GDM1 (cell line): ENCODE measurements at regions not wholly inside any gene's neighbourhood (a gene's known extent, or its start where the extent isn't known, plus 50 kb on each side); places are given as distances from the start of the nearest gene placed in this dataset.
"Not testable (repeated sequence)": the region's sequence is repeated elsewhere in the genome, so short reads cannot be mapped to it uniquely, and the experiment has no call there.

ENCODE experiments used
- DNase-seq: peaks from one replicate; lab custom pipeline; 2025; lab: John Stamatoyannopoulos, UW

GRCh38 chr22:34841911-34842310 is 224.0 kb upstream of the ISX start:
- no peak for DNase-seq

- DNase-seq = no peak
These were observed 223.3 kb upstream of the ISX start for GRCh38 chr22:34842630-34843029.

GRCh38 chr22:34843743-34844142 is 222.2 kb upstream of the ISX start:
- DNase-seq = not testable (repeated sequence)

- no peak for DNase-seq
These were observed 220.6 kb upstream of the ISX start for GRCh38 chr22:34845391-34845790.

- no peak for DNase-seq
These were observed 218.9 kb upstream of the ISX start for GRCh38 chr22:34847072-34847471.

GRCh38 chr22:34849965-34850364 is 216.0 kb upstream of the ISX start:
- no peak for DNase-seq

- no peak for DNase-seq
These were observed 213.9 kb upstream of the ISX start for GRCh38 chr22:34851918-34852662.

GRCh38 chr22:34855471-34855870 is 210.5 kb upstream of the ISX start:
- no peak for DNase-seq

GRCh38 chr22:34858066-34858465 is 207.9 kb upstream of the ISX start:
- no peak for DNase-seq

- no peak for DNase-seq
These were observed 204.2 kb upstream of the ISX start for GRCh38 chr22:34861787-34862186.

GRCh38 chr22:34866081-34866480 is 199.9 kb upstream of the ISX start:
- DNase-seq = no peak

GRCh38 chr22:34866495-34867131 is 199.3 kb upstream of the ISX start:
- no peak for DNase-seq

- DNase-seq = no peak
These were observed 188.5 kb upstream of the ISX start for GRCh38 chr22:34877506-34877905.

- DNase-seq = no peak
These were observed 187.8 kb upstream of the ISX start for GRCh38 chr22:34878171-34878570.

- no peak for DNase-seq
These were observed 187.0 kb upstream of the ISX start for GRCh38 chr22:34879001-34879400.

GRCh38 chr22:34880662-34881061 is 185.3 kb upstream of the ISX start:
- DNase-seq = no peak

- no peak for DNase-seq
These were observed 184.5 kb upstream of the ISX start for GRCh38 chr22:34881453-34881852.

- no peak for DNase-seq
These were observed 180.1 kb upstream of the ISX start for GRCh38 chr22:34885852-34886251.

- no peak for DNase-seq
These were observed 179.6 kb upstream of the ISX start for GRCh38 chr22:34886391-34886790.

GRCh38 chr22:34886812-34887211 is 179.1 kb upstream of the ISX start:
- no peak for DNase-seq

GRCh38 chr22:34897126-34897525 is 168.8 kb upstream of the ISX start:
- DNase-seq = no peak

GRCh38 chr22:34902335-34902734 is 163.6 kb upstream of the ISX start:
- no peak for DNase-seq

GRCh38 chr22:34903416-34903815 is 162.5 kb upstream of the ISX start:
- no peak for DNase-seq

GRCh38 chr22:34904486-34904885 is 161.5 kb upstream of the ISX start:
- no peak for DNase-seq
